Activated naive CD4-positive, alpha-beta T cell treated with anti-CD3 and anti-CD28 coated beads for 36 hours (primary cell): ENCODE measurements at regions not wholly inside any gene's neighbourhood (a gene's known extent, or its start where the extent isn't known, plus 50 kb on each side); places are given as distances from the start of the nearest gene placed in this dataset.
A peak's percentile ranks its signal among the peaks of the same experiment; 100 is the strongest.

Experiments used
- CTCF ChIA-PET: fragments of 350-600 bp; sonication (Branson Sonifier 250); formaldehyde crosslinking; loops from one replicate; lab custom pipeline; 2021; ENCODE audit warnings: antibody characterized with exemption; lab: Charles Lee
- DNase-seq: peaks from one replicate; pipeline ENCODE4 v3.0.0-alpha.2; 2020
- H3K27ac Mint-ChIP-seq: one replicate; pipeline ENCODE4 v1.8.0; 2021; ENCODE audit warnings: mild to moderate bottlenecking, mixed read lengths
- H3K27me3 Mint-ChIP-seq: one replicate; pipeline ENCODE4 v1.8.0; 2021; ENCODE audit warnings: low read depth, mixed read lengths
- H3K36me3 Mint-ChIP-seq: one replicate; pipeline ENCODE4 v1.8.0; 2021; ENCODE audit warnings: low read depth, mixed read lengths
- H3K4me1 Mint-ChIP-seq: one replicate; pipeline ENCODE4 v1.8.0; 2021; ENCODE audit warnings: low read depth, mixed read lengths
- H3K4me3 Mint-ChIP-seq: one replicate; pipeline ENCODE4 v1.8.0; 2021; ENCODE audit warnings: mild to moderate bottlenecking, moderate library complexity, mixed read lengths
- H3K9me3 Mint-ChIP-seq: one replicate; pipeline ENCODE4 v1.8.0; 2021; ENCODE audit warnings: mixed read lengths
- intact Hi-C: fragments of 100-400 bp; cut with micrococcal nuclease; formaldehyde crosslinking; loops from one replicate; pipeline ENCODE4 v1.15.1; 2023

- Mint-ChIP-seq H3K36me3 (no peaks in the 10 kb centered on the region), H3K4me1 (peaks cover 21% of the 10 kb centered on the region), H3K27me3 (no peaks in the 10 kb centered on the region), H3K4me3 (no peak overlapping the region), H3K9me3 (no peaks in the 10 kb centered on the region), H3K27ac (no peak overlapping the region)
- no peak for DNase-seq
- CTCF ChIA-PET, result interaction anchor here (0.6 to 12.7 kb wide), 11 partner anchors 39 to 206 kb away, joined by 3 to 402 read pairs (median 19); partner anchors contain the start of genes E2F2, ID3 and RPL11
- intact Hi-C loops, result no loop called here
These were observed 52.0 kb upstream of the RPL11 start for GRCh38 chr1:23639460-23640095.

DNA sequence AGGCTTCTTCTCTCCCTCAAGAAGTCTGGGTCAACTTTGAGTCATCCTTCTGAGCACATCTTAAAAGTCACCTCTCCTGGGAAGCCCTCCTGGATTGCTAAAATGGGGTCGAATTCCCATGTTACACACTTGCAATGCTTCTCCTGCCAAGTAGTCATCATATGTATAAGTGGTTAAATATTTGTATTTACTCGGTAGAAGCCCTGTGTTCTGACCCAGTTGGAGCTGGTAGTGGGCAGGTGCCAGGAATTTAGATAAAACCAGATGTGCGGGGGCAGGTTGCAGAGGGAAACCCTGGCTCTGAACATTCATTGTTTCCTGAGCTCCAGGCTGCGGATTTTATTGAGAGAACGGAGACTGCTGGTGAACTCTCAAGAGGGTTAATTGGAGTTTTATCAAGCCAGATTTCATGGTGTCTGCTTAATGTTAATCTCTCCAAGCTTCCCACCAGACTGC lies 52.8 kb upstream of the RPL11 start:
- no peaks in the 10 kb centered on the region for H3K27me3 Mint-ChIP-seq
- no peak overlapping the region for H3K27ac Mint-ChIP-seq
- intact Hi-C loops, result no loop called here
- DNase-seq, result no peak
- H3K36me3 Mint-ChIP-seq, result no peaks in the 10 kb centered on the region
- no peaks in the 10 kb centered on the region for H3K9me3 Mint-ChIP-seq
- H3K4me3 Mint-ChIP-seq, result no peak overlapping the region
- H3K4me1 Mint-ChIP-seq, result peaks cover 27% of the 10 kb centered on the region
- CTCF ChIA-PET, result interaction anchor here (0.6 to 12.7 kb wide), 12 partner anchors 38 to 205 kb away, joined by 3 to 402 read pairs (median 14); partner anchors contain the start of genes E2F2 and ID3

DNA sequence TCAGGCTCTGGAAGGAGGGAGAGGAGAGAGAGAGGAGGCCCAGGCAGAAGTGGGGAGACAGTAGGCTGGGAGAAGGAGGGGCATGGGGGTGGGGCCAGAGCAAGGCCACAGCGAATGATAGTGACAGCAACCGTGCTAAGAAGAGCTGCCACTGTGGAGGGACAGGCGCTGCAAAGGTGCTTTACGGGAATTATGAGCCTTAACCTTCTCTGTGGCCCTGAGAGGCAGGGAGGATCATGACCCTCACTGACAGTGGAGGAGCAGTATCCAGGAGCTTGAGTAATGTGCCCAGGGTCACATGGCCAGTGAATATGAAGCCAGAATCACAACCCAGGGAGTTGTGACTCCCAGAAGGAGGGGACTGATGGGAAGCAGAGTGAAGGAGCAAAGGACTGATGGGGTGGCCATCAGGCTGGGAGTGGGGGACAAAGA lies 53.4 kb upstream of the RPL11 start:
- Mint-ChIP-seq H3K27ac (no peak overlapping the region), H3K4me1 (peaks cover 27% of the 10 kb centered on the region), H3K4me3 (no peak overlapping the region), H3K27me3 (no peaks in the 10 kb centered on the region), H3K36me3 (no peaks in the 10 kb centered on the region), H3K9me3 (no peaks in the 10 kb centered on the region)
- CTCF ChIA-PET, result interaction anchor here (0.7 to 12.7 kb wide), 16 partner anchors 11 to 157 kb away, joined by 3 to 402 read pairs (median 9); partner anchors contain the start of genes E2F2 and ID3
- no peak for DNase-seq
- intact Hi-C loops, result no loop called here

- no peak for DNase-seq
- Mint-ChIP-seq H3K27me3 (no peaks in the 10 kb centered on the region), H3K9me3 (no peaks in the 10 kb centered on the region), H3K36me3 (no peaks in the 10 kb centered on the region), H3K4me3 (no peak overlapping the region), H3K27ac (no peak overlapping the region), H3K4me1 (peaks cover 27% of the 10 kb centered on the region)
- intact Hi-C loops, result no loop called here
- CTCF ChIA-PET, result interaction anchor here (0.7 to 12.7 kb wide), 20 partner anchors 9 to 231 kb away, joined by 3 to 402 read pairs (median 12); partner anchors contain the start of gene ID3
These were observed 55.6 kb upstream of the RPL11 start for GRCh38 chr1:23636009-23636408.

- CTCF ChIA-PET, result interaction anchor here (0.5 to 12.7 kb wide), 26 partner anchors 10 to 275 kb away, joined by 3 to 402 read pairs (median 6); partner anchors contain the start of gene ID3
- no peaks in the 10 kb centered on the region for H3K36me3 Mint-ChIP-seq
- no peaks in the 10 kb centered on the region for H3K9me3 Mint-ChIP-seq
- peak; percentile 78 for DNase-seq
- intact Hi-C loops, result loop anchor here (1.0 to 2.0 kb wide), 4 partner anchors 8 to 80 kb away; no protein-coding TSS in a partner anchor
- H3K4me3 Mint-ChIP-seq, result peak overlapping the region; percentile 41
- H3K27ac Mint-ChIP-seq, result peak overlapping the region; percentile 68
- H3K27me3 Mint-ChIP-seq, result no peaks in the 10 kb centered on the region
- H3K4me1 Mint-ChIP-seq, result peaks cover 27% of the 10 kb centered on the region
These were observed 56.6 kb upstream of the RPL11 start for GRCh38 chr1:23634840-23635651.

DNA sequence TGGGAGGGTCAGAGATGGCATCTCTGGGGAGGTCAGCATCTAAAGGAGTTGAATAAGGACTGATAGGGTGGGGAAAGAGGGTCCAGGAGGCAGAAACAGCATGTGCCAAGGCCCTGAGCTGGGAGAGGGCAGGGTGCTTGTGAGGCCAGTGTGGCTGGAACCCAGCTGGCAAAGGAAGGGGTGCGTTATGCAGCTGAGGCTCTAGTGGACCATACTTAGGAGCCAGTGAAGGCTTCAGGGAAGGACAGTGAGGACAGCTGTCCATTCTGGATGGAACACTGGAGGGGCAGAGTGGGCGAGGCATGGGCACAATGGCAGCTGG lies 57.1 kb upstream of the RPL11 start:
- no peaks in the 10 kb centered on the region for H3K27me3 Mint-ChIP-seq
- CTCF ChIA-PET, result interaction anchor here (0.5 to 12.7 kb wide), 25 partner anchors 10 to 274 kb away, joined by 3 to 402 read pairs (median 7); partner anchors contain the start of gene ID3
- H3K36me3 Mint-ChIP-seq, result no peaks in the 10 kb centered on the region
- intact Hi-C loops, result loop anchor here (2.0 kb wide), 1 partner anchor 42 kb away; no protein-coding TSS in a partner anchor
- peaks cover 27% of the 10 kb centered on the region for H3K4me1 Mint-ChIP-seq
- H3K4me3 Mint-ChIP-seq, result no peak overlapping the region
- DNase-seq, result no peak
- peak overlapping the region; percentile 68 for H3K27ac Mint-ChIP-seq
- H3K9me3 Mint-ChIP-seq, result no peaks in the 10 kb centered on the region

- Mint-ChIP-seq H3K4me3 (no peak overlapping the region), H3K27me3 (no peaks in the 10 kb centered on the region), H3K36me3 (no peaks in the 10 kb centered on the region), H3K4me1 (peaks cover 38% of the 10 kb centered on the region), H3K9me3 (no peaks in the 10 kb centered on the region), H3K27ac (no peak overlapping the region)
- CTCF ChIA-PET, result interaction anchor here (0.6 to 12.7 kb wide), 8 partner anchors 33 to 170 kb away, joined by 3 to 402 read pairs (median 7); partner anchors contain the start of genes E2F2 and ID3
- intact Hi-C loops, result no loop called here
- no peak for DNase-seq
These were observed 59.0 kb upstream of the RPL11 start for GRCh38 chr1:23632479-23633160.

DNA sequence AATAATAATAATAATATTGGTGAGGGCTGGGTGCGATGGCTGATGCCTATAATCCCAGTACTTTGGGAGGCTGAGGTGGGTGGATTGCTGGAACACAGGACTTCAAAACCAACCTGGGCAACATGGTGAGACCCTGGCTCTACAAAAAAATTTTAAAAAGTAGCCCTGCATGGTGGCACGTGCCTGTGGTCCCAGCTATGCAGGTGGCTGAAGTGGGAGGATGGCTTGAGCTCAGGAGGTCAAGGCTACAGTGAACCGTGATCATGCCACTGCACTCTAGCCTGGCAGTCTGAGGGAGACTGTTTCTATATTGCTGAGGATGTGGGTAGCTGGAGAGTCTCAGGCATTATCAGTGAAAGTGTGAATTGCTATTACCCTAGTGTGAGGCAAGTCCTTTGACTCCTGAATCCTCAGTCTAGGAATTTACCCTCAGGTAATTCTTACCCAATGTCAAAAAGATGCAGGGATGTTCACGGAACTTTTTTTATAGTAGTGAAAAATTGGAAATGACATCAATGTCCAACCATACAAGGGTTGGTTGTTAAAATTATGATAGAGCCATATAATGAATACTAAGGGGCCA lies 61.8 kb upstream of the RPL11 start:
- Mint-ChIP-seq H3K27me3 (no peaks in the 10 kb centered on the region), H3K4me1 (peaks cover 41% of the 10 kb centered on the region), H3K9me3 (peaks cover 3% of the 10 kb centered on the region), H3K36me3 (no peaks in the 10 kb centered on the region), H3K27ac (peak overlapping the region; percentile 9), H3K4me3 (no peak overlapping the region)
- no peak for DNase-seq
- CTCF ChIA-PET, result interaction anchor here (1.8 to 12.7 kb wide), 3 partner anchors 71 to 87 kb away, joined by 4 to 402 read pairs (median 7); no protein-coding TSS in a partner anchor
- intact Hi-C loops, result no loop called here

DNA sequence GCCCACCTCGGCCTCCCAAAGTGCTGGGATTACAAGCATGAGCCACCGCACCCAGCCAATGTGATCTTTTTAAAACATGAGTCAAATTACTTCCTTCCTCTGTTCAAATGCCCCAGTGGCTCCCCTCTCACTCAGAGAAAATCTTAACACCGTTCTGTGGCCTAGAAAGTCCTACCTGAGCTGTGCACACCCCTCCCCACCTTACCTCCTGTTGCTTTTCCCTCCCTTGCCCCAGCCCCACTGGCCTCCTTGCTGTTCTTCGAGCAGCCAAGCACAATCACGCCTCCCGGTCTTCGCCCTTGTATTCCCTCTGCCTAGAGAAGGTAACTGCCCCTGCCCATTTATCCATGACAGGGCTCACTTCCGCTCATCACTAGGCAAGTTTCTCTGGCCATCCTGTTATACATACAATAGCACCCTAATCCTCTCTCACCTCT lies 62.6 kb upstream of the RPL11 start:
- peak overlapping the region; percentile 57 for H3K27ac Mint-ChIP-seq
- intact Hi-C loops, result no loop called here
- H3K9me3 Mint-ChIP-seq, result peaks cover 5% of the 10 kb centered on the region
- H3K36me3 Mint-ChIP-seq, result no peaks in the 10 kb centered on the region
- DNase-seq, result peak; percentile 63
- H3K27me3 Mint-ChIP-seq, result no peaks in the 10 kb centered on the region
- CTCF ChIA-PET, result interaction anchor here (1.1 to 12.7 kb wide), 4 partner anchors 8 to 86 kb away, joined by 3 to 402 read pairs (median 9); partner anchors contain the start of gene ID3
- peaks cover 40% of the 10 kb centered on the region for H3K4me1 Mint-ChIP-seq
- peak overlapping the region; percentile 34 for H3K4me3 Mint-ChIP-seq

- CTCF ChIA-PET, result interaction anchor here (0.9 to 2.1 kb wide), 5 partner anchors 10 to 72 kb away, joined by 3 to 12 read pairs (median 6); partner anchors contain the start of gene ID3
- intact Hi-C loops, result loop anchor here (1.0 to 2.0 kb wide), 4 partner anchors 8 to 68 kb away; partner anchors contain the start of gene ID3
These were observed 64.4 kb upstream of the RPL11 start for GRCh38 chr1:23627069-23627735.

More at GRCh38 chr1:23627069-23627735, 64.4 kb upstream of the RPL11 start:
- peak; percentile 63 for DNase-seq
- Mint-ChIP-seq H3K4me1 (peaks cover 53% of the 10 kb centered on the region), H3K4me3 (peak overlapping the region; percentile 82), H3K27ac (peak overlapping the region; percentile 83), H3K27me3 (no peaks in the 10 kb centered on the region), H3K36me3 (no peaks in the 10 kb centered on the region), H3K9me3 (peaks cover 5% of the 10 kb centered on the region)
